ENCODE measurements at regions not wholly inside any gene's neighbourhood (a gene's known extent, or its start where the extent isn't known, plus 50 kb on each side); places are given as distances from the start of the nearest gene placed in this dataset.

DNA sequence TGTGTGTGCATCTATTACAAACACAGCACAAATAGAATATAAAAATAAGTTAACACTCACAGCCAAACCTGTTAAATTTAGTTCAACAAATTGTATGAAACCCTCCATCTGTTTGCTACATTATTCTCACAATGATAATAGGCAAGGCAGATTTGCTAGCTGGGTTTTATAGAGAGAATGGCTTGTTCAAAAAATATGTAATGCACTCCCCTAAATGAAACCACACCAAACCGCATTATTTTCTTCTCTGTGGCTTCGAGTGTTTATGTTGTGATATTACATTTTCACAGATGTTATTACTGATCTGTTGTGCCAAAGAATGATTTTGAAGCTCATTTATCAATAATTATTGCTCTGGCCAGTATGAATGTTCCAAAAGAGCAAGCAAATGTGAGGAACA lies 92.9 kb downstream of the SPATA31D1 start:
- TF ChIP-seq PHF8 (IDR thresholded peaks at IDR 0.05; ENCODE audit: borderline replicate concordance, low read length) (no peak), CREB1 (IDR thresholded peaks at IDR 0.05) (no peak), CREB1 (CRISPR knock-in tag; IDR thresholded peaks at IDR 0.05) (no peak), STAT5B (CRISPR knock-in tag; IDR thresholded peaks at IDR 0.05) (no peak), CHD1 (IDR thresholded peaks at IDR 0.05; ENCODE audit: low read length) (no peak), HMG20A (CRISPR knock-in tag; conservative IDR thresholded peaks at IDR 0.05) (no peak), ZNF212 (CRISPR knock-in tag; IDR thresholded peaks at IDR 0.05) (no peak), TEAD4 (IDR thresholded peaks at IDR 0.05; ENCODE audit: low read length) (no peak), TEAD4 (CRISPR knock-in tag; IDR thresholded peaks at IDR 0.05; ENCODE audit: borderline replicate concordance) (no peak), ZNF3 (CRISPR knock-in tag; IDR thresholded peaks at IDR 0.05) (no peak), ZNF780A (CRISPR knock-in tag; IDR thresholded peaks at IDR 0.05) (no peak)
- TF ChIP-seq, protein P1, sequence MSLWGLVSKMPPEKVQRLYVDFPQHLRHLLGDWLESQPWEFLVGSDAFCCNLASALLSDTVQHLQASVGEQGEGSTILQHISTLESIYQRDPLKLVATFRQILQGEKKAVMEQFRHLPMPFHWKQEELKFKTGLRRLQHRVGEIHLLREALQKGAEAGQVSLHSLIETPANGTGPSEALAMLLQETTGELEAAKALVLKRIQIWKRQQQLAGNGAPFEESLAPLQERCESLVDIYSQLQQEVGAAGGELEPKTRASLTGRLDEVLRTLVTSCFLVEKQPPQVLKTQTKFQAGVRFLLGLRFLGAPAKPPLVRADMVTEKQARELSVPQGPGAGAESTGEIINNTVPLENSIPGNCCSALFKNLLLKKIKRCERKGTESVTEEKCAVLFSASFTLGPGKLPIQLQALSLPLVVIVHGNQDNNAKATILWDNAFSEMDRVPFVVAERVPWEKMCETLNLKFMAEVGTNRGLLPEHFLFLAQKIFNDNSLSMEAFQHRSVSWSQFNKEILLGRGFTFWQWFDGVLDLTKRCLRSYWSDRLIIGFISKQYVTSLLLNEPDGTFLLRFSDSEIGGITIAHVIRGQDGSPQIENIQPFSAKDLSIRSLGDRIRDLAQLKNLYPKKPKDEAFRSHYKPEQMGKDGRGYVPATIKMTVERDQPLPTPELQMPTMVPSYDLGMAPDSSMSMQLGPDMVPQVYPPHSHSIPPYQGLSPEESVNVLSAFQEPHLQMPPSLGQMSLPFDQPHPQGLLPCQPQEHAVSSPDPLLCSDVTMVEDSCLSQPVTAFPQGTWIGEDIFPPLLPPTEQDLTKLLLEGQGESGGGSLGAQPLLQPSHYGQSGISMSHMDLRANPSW (CRISPR knock-in tag; IDR thresholded peaks at IDR 0.05), result no peak
- TF ChIP-seq, protein P2, sequence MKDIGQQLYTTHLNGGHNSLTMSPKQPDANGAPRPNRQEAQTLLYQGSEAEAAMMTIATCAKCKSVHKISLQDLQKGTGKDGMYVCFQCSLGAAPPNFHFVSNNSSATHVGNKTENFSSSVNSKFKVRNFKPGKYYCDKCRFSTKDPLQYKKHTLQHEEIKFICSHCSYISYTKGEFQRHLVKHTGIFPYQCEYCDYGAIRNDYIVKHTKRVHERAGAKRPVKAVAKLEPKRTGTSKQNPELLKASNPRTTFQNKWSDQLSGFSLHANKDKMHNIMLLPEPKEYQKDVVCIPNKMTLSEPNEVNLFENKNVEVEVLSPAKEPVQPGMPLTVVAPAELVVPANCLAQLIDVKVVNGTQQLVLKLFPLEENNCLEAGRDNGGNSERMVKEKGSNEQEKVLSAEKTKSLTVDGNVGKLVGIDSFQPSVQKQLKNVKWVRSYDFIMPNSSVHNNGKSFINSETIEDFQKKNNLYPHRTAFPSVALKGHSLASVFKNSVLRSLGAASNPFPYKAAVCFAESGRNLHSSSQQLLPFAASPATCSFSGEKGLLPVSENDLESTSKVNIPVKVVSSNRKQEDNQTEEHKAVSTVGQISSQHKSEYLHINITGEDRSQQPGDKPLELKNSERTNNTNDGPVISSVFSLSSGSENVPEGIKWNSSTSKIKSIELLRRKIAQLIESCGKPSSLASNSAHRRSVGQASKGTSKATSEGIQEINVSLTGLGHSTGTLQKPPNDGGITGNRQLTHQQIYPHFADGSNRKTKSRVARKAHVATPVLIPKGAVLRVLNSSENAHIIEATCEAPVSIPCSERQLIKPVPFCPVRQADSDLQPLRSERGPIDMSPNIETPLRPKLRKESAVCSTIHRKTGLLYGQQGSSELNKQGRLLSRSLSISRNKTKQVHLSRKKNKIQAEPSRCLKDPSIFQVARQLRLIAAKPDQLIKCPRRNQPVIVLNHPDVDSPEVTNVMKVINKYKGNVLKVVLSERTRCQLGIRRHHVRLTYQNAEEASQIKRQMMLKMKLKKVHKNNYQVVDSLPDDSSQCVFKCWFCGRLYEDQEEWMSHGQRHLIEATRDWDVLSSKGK (CRISPR knock-in tag; IDR thresholded peaks at IDR 0.05), result no peak
- TF ChIP-seq, protein P3, sequence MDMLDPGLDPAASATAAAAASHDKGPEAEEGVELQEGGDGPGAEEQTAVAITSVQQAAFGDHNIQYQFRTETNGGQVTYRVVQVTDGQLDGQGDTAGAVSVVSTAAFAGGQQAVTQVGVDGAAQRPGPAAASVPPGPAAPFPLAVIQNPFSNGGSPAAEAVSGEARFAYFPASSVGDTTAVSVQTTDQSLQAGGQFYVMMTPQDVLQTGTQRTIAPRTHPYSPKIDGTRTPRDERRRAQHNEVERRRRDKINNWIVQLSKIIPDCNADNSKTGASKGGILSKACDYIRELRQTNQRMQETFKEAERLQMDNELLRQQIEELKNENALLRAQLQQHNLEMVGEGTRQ (CRISPR knock-in tag; IDR thresholded peaks at IDR 0.05), result no peak

All from K562 (cell line).